Urinary bladder (tissue), 3 donors: ENCODE measurements at regions not wholly inside any gene's neighbourhood (a gene's known extent, or its start where the extent isn't known, plus 50 kb on each side); places are given as distances from the start of the nearest gene placed in this dataset.

Experiments
- DNase-seq: peaks from one replicate; pipeline ENCODE4 v3.0.0-alpha.2; 2015; ENCODE audit errors: extremely low spot score
- H3K27ac ChIP-seq: one replicate; pipeline ENCODE4 v1.5.1; 2013; ENCODE audit warnings: low read depth, mild to moderate bottlenecking, moderate library complexity
- H3K36me3 ChIP-seq: one replicate; pipeline ENCODE4 v1.6.1; 2013; ENCODE audit warnings: mild to moderate bottlenecking, moderate library complexity; ENCODE audit not compliant: insufficient read depth
- H3K4me1 ChIP-seq: one replicate; pipeline ENCODE4 v1.6.1; 2013; ENCODE audit warnings: mild to moderate bottlenecking, moderate library complexity; ENCODE audit not compliant: insufficient read depth
- H3K4me3 ChIP-seq: one replicate; pipeline ENCODE4 v1.5.1; 2013; ENCODE audit warnings: low read depth, low read length
- WGBS: extraction: QIAGEN DNeasy Blood & Tissue Kit; methylation state at CpG from one replicate; pipeline ENCODE4 v1.1.7; 2013; 5-methylcytosine and 5-hydroxymethylcytosine counted together
- donor health status: healthy with polysubstance abuse.
- donor health status: healthy.

DNA sequence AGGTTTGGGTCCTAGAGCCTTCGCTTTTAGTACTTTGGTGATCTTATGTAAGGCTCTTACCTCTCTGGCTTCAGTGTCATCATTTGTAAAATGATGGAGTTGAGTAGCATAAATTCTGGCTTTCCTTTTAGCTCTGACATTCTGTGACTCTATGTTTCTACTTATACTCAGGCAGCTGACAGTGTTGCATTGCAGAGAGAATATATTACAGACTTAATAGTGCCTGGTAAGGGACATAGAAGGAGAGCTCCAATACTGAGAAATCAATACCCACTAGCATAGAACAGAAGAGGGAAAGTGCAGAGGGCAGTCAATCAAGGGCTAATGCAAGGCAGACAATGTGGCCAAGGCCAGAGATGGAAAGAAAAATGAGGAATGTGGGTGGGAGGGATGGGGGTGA is 371.4 kb upstream of the TLE4 start:
- 63% methylated on average over 1 of the region's 1 CpG for WGBS
- no peak for DNase-seq
- Histone ChIP-seq H3K27ac (no peak overlapping the region), H3K4me3 (no peak overlapping the region), H3K4me1 (no peaks in the 10 kb centered on the region), H3K36me3 (no peaks in the 10 kb centered on the region)

DNA sequence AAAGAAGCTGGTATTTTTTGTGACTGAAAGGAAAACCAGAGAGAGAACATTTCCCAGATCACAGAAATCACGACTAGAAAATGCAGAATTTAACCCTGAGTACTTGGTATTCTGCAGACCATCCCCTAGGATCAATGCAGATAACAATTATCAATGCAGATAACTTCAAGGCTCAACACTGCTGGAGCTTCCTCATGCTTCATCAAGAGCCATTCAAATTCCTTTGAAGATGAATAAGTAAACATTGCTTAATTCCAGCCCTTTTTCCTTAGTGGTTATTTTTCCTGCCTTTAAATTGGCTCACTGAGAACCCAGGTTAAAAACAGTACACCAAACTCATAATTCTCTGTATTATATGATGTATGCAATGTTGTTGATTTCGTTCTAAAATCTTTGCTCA is 370.1 kb upstream of the TLE4 start:
- WGBS, result 67% methylated on average over 2 of the region's 2 CpGs
- Histone ChIP-seq H3K27ac (no peak overlapping the region), H3K4me1 (no peaks in the 10 kb centered on the region), H3K4me3 (no peak overlapping the region), H3K36me3 (no peaks in the 10 kb centered on the region)
- DNase-seq, result no peak

DNA sequence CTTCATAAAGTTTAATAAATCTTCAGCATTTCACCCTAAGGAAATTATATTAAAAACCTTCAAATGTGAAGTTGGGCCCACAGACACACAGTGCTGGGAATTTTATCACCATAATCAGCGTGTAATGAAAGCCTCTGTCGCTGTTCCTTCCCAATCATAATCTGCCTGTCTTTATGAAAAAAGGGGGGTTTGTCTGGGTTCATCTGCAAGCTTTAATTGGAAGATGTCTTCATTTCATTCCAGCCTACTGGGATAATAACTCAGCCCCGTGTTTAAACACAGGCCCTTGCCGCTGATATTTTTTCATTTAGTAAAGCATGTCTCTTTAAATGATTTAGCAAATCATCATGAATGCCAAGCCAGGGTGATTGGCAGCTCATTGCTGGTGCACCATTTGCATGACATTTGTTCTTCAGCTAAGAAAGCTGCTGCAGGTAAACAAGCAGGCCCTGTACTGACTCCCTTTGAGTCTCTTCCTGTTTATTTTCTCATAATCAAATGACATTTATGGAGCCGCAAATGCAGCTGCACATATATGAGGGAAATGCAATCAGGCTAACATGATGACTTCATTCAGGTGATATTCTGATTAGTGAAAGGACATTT is 362.9 kb upstream of the TLE4 start:
- H3K36me3 ChIP-seq, result no peaks in the 10 kb centered on the region
- no peaks in the 10 kb centered on the region for H3K4me1 ChIP-seq
- no peak for DNase-seq
- no peak overlapping the region for H3K4me3 ChIP-seq
- 67% methylated on average over 5 of the region's 5 CpGs for WGBS
- H3K27ac ChIP-seq, result no peak overlapping the region

DNA sequence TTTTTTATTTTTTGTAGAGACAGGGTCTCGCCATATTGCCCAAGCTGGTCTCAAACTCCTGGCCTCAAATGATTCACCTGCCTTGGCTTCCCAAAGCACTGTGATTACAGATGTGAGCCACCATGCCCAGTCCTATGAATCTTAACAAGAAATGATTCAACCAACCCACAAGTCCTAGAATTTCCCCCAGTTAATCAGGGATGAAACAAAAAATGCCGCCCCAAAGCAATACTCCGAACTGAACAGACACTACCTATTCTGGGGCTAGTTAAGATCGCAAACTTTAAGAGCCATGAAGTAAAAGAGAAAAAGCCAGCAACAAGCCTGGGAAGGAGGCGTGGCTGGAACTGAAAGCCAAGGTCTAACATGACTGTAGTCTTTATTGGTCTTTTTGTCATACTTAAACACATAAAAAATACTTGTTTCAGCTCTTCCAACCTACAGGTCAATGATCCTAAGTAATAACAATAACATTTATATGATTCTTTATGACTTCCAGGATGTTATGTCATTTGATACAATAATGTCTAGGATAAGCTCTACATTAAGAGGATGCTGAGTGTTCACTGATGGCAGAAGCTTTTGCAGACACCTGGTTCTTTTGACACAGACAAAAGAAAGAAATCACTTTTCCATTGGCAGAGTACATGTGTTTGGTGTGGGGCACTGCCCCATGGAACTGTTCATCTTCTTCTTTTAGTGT is 361.1 kb upstream of the TLE4 start:
- no peak overlapping the region for H3K27ac ChIP-seq
- 76% methylated on average over 5 of the region's 5 CpGs for WGBS
- DNase-seq, result no peak
- H3K4me1 ChIP-seq, result no peaks in the 10 kb centered on the region
- no peak overlapping the region for H3K4me3 ChIP-seq
- H3K36me3 ChIP-seq, result no peaks in the 10 kb centered on the region

DNA sequence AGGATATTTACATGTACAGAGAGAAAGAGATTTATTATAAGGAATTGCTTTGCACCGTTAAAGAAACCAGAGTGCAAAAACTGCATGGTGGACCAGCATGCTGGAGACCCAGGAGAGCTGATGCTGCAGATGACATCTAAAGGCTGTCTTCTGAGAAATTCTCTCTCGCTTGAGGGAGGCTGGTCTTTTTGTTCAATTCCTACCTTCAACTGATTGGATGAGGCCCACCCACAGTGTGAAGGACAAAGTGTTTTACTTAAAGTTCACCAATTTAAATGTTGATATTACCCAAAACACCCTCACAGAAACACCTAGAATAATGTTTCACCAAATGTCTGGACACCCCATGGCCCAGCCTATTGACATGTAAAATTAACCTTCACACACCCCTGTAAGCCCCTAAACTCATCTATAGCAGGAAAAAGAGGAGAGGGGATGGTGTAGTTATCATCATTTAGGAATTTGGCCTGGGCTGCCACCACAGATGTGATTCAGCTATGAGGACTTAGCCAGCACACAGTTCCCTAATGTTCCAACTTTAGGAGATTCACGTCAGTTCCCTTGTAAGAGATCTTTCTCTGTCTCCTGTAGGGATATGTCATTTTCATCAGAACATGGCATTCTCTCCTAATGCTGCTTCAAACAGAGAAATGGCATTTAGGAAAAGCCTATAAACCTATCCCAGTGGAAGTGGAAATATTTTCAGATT is 358.2 kb upstream of the TLE4 start:
- DNase-seq, result no peak
- Histone ChIP-seq H3K4me1 (no peaks in the 10 kb centered on the region), H3K27ac (no peak overlapping the region), H3K4me3 (no peak overlapping the region), H3K36me3 (no peaks in the 10 kb centered on the region)
- WGBS, result 88% methylated on average over 3 of the region's 3 CpGs

DNA sequence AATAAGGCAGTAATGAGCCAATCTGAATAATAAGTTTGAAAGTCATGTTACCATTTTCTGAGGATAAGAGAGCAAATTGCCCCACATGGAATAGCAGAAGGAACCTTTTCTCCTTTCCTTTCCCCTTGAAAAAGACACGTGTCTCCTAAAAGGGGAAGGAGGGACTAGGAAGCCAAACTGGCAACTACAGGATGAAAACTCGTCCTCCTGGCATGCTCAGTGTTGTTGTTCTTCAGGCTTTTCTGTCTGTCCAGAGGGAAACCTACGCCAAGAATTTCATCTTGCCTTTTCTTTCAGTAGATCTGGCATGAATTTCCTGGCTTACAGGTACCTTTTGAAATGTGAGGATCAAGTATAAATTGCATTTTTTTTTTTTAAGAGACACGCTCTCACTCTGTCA is 355.9 kb upstream of the TLE4 start:
- H3K4me3 ChIP-seq, result no peak overlapping the region
- no peak for DNase-seq
- no peaks in the 10 kb centered on the region for H3K36me3 ChIP-seq
- 47% methylated on average over 4 of the region's 4 CpGs for whole genome bisulfite sequencing
- no peaks in the 10 kb centered on the region for H3K4me1 ChIP-seq
- no peak overlapping the region for H3K27ac ChIP-seq

DNA sequence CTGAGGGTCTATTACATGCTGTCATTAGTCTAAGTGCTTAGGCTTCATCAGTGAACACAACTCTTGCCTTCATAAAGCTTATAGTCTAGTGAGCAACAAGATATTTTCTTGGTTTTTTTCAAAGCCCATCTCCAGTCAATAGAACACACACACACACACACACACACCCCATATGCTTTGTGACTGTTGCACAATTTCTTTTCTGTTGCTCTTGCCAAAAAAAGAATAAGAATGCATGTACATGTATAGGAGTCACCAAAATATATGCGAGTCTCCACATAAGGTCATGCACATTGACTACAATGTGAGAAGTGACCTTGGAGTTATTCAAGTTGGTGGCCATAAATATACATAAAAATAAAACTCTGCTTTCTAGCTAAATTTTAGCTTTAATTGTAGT is 351.5 kb upstream of the TLE4 start:
- H3K4me3 ChIP-seq, result no peak overlapping the region
- no peaks in the 10 kb centered on the region for H3K4me1 ChIP-seq
- DNase-seq, result no peak
- no peaks in the 10 kb centered on the region for H3K36me3 ChIP-seq
- 98% methylated on average over 1 of the region's 1 CpG for WGBS
- no peak overlapping the region for H3K27ac ChIP-seq

DNA sequence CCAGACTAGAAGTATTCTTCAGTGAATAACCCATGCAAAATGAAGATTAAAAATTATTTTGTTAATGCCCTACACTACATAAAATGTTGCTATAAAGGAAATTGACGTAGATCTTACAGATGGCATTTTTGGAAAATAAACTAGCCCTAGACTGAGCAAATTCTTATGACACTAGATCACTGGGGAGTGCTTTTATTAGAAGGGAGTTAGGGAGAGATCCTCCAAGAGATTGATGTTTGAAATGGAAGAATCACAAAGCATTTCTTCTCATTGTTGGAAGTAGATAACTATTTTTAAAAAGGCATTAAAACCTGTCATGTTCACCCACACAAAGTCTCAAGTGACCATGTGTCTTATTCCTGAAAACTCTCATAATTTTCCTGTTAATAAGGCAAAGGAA is 351.1 kb upstream of the TLE4 start:
- Histone ChIP-seq H3K27ac (no peak overlapping the region), H3K4me3 (no peak overlapping the region), H3K36me3 (no peaks in the 10 kb centered on the region), H3K4me1 (no peaks in the 10 kb centered on the region)
- 71% methylated on average over 1 of the region's 1 CpG for WGBS
- no peak for DNase-seq

DNA sequence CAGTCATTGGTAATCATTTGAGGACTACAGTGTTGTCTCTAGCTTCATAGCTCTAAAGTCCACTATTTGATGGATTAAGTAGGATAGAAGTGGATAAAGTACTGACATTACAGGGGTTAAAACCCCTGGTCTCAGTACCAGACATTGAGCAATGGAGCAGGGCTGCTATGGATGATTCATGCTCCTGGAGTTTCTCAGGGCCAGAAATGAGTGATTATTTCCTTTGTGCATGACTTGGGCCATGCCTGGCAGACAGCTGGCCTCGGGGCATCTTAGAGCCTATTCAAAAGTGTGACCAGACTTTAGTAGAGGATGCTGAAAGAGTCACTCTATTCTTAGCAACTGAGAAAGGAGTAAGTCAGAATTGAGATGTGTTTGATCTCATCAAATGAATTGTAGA is 350.7 kb upstream of the TLE4 start:
- H3K36me3 ChIP-seq, result no peaks in the 10 kb centered on the region
- H3K4me3 ChIP-seq, result no peak overlapping the region
- WGBS, result 55% methylated on average over 1 of the region's 1 CpG
- no peak overlapping the region for H3K27ac ChIP-seq
- H3K4me1 ChIP-seq, result no peaks in the 10 kb centered on the region
- no peak for DNase-seq

DNA sequence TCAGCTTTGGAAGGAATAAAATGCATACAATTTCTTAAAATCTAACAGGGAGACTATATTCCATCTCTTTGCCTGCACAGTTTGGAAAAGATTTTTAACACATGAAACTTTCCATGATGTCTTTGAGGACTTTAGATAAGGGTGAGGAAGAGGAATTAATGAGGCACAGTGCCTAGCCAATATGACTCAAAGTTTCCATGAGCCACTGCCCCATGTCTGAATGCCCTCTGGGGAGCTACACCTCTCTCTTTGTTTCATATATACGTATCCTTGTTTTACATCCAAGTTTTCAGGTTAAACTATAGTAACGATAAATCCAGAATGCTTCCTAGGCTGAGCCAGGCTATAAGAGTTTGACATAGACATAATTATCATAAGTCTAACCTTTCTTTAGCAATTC is 349.3 kb upstream of the TLE4 start:
- 82% methylated on average over 2 of the region's 2 CpGs for WGBS
- no peak overlapping the region for H3K27ac ChIP-seq
- no peak for DNase-seq

DNA sequence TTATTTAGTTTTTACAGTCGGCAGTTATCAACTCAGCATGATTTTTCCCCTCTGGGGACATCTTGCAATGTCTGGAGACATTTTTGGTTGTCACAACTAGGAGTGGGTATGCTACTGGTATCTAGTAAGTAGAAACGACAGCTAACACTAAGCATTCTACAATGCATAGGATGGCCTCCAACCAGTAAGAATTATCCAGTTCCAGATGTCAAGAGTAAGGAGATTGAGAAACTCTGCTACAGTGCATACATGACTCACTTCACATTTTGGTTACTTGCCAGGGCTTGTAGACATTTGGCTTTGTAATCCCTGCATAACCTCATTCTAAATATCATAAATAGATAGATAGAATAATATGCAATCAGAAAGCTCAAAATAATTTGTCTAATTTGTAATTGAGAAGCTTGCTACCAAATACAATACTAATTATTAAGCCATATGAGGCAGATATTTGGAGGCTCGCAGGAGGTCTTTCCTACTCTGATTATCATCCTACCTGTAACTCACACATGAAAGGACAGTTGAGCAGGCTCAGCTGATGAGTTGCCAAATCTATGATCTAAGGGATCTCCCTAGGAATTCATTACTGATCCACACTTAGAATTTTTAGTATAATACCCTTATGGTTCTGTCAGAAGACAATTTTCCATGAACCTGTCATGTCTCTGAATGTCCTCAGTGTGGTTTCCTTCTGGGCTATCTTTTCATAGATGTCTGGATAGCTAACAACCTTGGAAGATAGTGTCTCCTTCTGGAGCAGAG is 346.9 kb upstream of the TLE4 start:
- H3K36me3 ChIP-seq, result no peaks in the 10 kb centered on the region
- no peak for DNase-seq
- H3K4me3 ChIP-seq, result no peak overlapping the region
- 67% methylated on average over 3 of the region's 3 CpGs for WGBS
- no peaks in the 10 kb centered on the region for H3K4me1 ChIP-seq
- H3K27ac ChIP-seq, result no peak overlapping the region

More for the DNA sequence above, 349.3 kb upstream of the TLE4 start:
- Histone ChIP-seq H3K4me1 (no peaks in the 10 kb centered on the region), H3K4me3 (no peak overlapping the region), H3K36me3 (no peaks in the 10 kb centered on the region)

DNA sequence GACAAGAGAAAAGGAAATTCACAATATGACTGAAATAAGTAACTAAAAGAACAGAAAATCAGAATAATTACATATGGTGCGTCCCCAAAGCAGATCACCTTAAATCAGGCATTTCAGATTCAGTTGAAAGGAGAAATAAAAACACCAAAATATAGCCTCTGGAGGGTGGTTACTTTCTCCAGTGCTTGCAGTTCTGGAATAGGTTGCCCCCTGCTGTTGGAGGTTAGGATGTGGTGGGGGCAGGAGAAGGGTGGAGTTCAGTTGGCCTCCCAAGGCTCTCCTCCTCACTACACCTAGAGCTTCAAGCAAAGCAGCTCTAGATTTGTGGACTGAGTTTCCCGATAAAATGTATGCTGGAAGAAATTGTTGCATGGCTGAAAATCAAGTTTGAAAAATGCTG is 338.2 kb upstream of the TLE4 start:
- H3K27ac ChIP-seq, result no peak overlapping the region
- H3K36me3 ChIP-seq, result no peaks in the 10 kb centered on the region
- WGBS, result 91% methylated on average over 2 of the region's 2 CpGs
- no peaks in the 10 kb centered on the region for H3K4me1 ChIP-seq
- no peak overlapping the region for H3K4me3 ChIP-seq
- DNase-seq, result no peak

DNA sequence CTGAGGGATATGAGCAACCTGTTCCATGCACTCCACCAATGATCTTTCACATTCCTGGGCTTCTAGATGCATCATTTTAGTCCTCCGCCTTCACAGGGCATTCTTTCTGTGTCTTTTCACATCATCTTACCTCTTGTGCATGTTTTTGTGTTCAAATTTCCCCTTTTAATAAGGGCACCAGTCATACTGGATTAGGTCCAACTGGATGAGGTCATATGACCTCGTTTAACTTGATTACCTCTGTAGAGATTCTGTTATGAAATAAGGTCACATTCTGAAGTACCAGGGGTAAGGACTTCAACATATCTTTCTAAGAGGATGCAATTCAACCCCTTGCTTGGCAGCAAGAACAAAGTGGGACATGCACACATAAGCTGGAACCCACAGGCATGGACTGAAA is 335.3 kb upstream of the TLE4 start:
- Histone ChIP-seq H3K27ac (no peak overlapping the region), H3K36me3 (no peaks in the 10 kb centered on the region), H3K4me3 (no peak overlapping the region), H3K4me1 (no peaks in the 10 kb centered on the region)
- no peak for DNase-seq
- WGBS, result 67% methylated on average over 2 of the region's 2 CpGs

DNA sequence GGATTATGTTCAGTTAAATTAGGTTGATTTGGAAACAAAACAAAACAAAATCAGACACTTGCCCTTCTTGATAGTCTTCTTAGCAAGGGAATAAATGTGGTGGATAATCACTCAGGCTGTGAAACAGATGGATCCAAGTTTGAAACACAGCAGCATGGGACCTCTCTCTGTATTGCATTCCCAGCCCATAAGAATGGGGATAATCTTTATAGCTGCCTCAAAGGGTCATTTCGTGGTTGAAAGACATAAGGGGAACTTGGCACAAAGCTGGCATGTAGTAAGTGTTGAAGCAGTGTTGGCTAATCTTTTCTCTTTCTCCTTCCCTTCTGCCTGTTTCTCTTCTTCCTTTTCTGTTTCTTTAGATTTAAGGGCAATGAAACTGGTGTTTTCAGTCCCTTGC is 333.9 kb upstream of the TLE4 start:
- Histone ChIP-seq H3K4me3 (no peak overlapping the region), H3K27ac (no peak overlapping the region), H3K36me3 (no peaks in the 10 kb centered on the region), H3K4me1 (no peaks in the 10 kb centered on the region)
- DNase-seq, result no peak
- WGBS, result 55% methylated on average over 1 of the region's 1 CpG
